HG03280 (cell line): ENCODE measurements at regions not wholly inside any gene's neighbourhood (a gene's known extent, or its start where the extent isn't known, plus 50 kb on each side); places are given as distances from the start of the nearest gene placed in this dataset.
"Not testable (repeated sequence)": the region's sequence is repeated elsewhere in the genome, so short reads cannot be mapped to it uniquely, and the experiment has no call there.

Experiments used
- ATAC-seq: cut with Tn5 transposase; IDR thresholded peaks from one replicate; pipeline ENCODE4 v1.9.1; 2021; ENCODE audit warnings: mild to moderate bottlenecking, moderate library complexity; ENCODE audit not compliant: unreplicated experiment

DNA sequence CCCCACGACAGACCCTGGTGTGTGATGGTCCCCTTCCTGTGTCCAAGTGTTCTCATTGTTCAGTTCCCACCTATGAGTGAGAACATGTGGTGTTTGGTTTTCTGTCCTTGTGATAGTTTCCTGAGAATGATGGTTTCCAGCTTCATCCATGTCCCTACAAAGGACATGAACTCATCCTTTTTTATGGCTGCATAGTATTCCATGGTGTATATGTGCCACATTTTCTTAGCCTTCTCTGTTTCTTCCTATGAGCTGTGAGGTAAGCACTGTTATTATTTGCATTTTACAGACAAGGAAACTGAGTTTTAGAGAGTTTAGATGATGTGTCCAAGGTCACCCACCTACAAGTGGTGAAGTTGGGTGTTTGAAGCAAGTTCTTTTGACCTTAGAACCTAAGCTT lies 51.1 kb upstream of the BNC1 start:
- not testable (repeated sequence) for ATAC-seq

DNA sequence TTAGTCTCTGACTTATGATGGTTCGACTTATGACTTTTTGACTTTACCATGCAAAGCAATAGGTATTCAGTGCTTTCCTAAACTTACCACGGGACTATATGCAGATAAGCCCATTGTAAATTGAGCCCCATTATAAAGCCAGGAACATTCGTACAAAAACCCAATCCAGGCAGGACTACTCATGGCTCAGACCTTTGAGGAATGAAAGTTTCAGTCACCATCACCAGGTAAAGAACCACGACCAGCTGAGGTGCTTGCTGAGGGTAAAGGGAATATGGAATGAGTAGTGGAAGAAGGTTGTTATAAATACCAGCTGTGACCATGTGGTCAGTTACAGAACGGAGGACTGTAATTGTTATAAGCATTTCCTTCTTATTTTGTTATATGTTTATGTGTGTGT lies 54.9 kb upstream of the BNC1 start:
- no peak for ATAC-seq

DNA sequence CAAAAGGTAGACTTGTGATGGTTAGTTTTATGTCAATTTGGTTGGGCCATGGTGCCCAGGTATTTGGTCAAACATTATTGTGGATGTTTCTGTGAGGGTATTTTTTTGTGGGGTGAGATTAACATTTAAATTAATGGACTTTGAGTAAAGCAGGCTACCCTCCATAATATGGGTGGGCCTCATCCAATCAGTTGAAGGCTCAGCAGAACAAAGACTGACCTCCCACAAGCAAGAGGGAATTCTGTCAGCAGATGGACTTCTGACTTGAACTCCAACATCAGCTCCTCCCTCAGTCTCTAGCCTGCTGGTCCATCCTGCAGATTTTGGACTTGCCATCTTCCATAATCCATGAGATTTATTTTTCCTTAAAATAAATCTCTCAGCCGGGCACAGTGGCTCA lies 55.6 kb upstream of the BNC1 start:
- ATAC-seq: no peak

DNA sequence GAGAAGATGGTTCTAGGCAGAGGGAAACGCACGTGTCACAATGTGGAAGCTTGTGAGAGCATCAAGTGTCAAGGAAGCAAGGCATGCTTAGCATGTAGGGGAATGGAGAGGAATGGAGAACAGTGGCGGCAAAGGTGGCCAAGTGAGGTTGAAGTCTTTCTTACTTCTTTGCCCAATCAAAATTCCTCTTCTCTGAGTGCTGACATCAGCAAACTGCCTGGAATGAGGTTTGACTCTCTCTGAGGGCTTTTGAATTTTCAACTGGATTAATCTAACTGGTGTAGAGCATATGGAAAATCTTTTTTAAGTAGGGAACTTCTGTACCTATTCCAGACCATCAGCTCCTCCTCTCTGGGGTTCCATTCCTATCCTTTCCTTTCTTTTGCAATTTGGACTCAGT lies 61.9 kb upstream of the BNC1 start:
- ATAC-seq: no peak

DNA sequence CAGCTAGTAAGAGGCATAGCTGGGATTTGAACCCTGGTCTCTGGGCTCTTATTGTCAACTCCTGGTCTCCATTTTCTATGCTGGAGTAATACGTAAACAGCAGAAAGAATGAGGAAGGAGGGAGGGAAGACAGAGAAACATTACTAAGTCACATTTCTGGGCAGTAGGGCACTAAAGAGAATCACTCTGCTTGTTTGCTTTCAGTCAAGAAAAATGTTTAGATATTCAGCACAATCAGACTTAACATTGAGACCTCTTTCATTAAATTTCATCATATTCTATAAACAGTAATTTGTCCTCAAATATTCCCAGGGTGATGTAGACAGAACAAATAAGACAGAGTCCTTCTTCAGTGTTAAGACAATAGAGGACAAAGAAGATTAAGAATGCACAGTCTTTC lies 67.7 kb upstream of the BNC1 start:
- no peak for ATAC-seq

DNA sequence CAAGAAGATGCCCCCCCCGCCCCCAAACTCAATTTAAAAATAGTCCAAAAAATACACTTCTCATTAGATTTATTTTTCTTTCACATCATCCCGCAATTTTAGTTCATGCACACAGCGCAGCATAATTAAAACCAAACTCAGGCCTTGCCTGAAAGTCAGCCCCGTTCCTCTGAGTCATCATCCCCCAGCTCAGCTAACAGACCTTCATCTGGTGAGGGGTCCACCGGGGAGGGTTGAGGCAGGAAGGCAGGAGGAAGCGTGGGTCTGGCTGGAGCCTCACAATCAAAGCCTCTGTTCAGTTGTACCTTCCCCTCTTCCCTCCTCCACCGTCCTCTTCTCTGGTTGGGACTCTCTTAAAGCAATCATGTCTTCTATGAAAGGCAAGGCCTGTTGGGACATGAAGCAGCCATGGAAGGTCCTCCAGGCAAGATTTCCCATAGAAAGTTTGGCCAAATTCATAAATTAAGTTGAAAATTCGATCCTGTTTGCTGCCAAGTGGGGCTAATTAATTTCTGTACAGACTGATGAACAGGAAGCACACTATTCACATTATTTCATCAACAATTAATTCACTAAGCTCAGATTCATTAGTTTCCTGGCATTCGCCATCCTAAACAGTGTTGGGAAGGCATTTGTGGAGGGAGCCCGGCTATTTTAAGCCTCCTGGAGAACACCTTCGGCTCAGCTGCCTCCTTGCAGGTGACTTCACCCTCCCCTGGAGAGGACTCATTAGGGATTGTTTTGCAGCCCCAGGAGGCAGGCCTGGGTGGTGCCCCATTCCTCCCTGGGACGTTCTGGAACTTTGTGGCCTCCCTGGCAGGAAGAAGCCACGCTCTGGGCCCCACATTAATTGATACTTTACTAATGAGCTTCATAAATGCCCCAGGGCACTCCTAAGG lies 72.3 kb upstream of the BNC1 start:
- ATAC-seq: no peak

DNA sequence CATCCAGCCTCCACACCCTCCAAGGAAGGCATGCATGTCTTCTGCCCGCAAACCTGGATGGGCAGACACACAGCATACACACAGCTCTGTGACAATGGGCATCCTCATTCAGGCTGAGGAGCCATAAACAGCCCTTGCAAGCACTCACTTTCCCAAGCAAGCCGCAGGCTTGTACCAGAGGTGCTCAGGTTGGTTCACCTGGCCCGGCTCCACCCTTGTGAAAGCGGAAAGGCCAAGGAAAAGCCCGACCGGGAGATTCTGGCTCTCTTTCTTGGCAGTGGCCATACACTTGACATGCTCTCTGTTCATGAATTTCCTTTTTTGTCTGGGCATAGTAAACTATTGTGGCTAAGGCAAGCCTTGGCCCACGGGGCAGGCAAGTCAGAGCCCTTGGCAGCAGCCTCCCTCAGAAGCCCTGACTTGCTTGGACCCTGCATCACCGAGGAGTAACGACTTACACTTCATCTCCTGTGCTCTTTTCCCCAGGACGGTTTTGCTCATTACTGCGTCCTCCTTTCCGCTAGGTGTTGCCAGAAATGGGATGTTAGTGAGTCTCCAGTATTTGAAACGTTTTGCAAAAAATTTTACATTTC lies 74.6 kb upstream of the BNC1 start:
- no peak for ATAC-seq

DNA sequence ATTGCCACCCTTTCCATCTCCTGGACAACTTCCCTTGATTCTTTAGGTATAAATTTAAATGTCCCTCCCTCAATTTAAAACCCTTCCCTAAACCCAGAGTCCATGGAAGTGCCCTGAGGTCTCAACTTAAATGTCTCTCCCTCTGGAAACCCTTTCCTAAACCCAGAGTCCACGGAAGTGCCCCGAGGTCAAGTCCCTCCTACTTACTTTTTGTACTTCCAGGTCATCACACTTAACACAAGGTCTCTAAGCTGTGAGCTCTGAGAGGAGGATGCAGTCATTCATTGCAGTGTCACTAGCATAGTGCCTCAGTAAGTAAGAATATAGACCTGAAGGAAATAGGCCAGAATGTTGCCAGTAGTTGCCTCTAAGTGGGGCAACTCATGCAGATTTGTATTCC lies 78.2 kb upstream of the BNC1 start:
- ATAC-seq: no peak

DNA sequence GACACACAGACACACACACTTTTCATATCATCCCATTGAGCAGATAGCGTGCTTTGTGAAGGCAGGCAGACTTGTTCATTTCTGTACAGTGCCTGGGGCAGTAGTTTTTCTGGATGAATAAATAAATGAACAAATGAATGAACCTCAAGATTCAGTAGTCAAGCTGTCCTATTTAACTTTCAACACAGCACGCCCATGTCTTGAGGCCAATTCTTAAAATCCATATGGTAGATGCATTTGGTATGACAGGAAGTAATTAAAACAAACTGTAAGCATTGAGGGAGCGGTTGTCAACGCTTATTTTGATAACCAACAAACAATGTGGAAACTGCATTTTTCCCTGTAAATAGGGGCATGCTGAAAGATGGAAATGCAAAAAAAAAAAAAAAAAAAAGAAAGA lies 80.0 kb upstream of the BNC1 start:
- no peak for ATAC-seq

DNA sequence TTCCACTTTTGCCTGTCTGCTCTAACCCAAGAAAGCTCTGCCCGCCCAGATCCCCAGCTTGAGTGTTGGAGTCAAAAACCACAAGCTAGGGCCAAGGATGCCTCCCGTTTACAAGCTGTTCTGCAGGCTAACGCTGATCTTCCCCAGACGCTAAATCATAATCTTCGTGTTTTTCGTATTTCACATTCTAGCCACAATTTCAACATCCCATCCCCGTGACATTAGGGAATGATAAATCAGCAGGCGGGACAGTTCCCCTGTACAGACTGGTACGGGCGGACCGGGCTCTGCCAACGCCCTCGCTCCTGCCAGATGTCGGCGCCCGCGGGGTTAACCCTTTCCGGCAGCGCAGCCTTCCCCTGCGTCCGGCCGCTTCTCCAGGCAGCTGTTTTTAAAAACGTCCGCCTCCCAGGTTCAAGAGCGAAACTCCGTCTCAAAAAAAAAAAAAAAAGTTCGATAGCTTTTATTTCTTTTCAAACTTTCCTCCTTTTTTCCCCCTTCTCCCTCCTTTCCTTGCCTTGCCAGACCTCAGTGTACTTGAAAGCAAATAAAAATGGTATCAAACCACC lies 81.0 kb upstream of the BNC1 start:
- ATAC-seq: no peak

DNA sequence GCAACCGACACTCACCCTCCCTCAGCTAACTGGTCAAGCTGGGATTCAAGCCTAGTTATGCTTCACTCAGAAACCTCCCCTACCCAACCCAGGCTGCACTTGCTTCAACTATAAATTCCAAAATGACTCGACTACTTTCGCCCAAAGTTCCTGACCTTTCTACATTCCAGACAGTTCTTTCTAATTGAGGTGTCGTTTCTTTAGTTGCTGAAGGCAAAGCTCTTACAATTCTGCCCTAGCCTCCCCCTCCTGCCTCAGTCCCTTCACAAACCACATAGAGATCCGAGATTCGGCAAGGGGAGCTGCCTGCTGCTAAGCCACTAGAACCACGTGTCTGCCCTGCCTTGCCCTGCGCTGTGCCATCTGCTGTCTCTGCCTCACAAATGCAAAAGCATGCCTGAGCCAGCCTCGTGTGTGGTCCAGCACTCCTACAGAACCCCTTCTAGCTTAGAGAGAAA lies 74.7 kb upstream of the SH3GL3 start:
- no peak for ATAC-seq

DNA sequence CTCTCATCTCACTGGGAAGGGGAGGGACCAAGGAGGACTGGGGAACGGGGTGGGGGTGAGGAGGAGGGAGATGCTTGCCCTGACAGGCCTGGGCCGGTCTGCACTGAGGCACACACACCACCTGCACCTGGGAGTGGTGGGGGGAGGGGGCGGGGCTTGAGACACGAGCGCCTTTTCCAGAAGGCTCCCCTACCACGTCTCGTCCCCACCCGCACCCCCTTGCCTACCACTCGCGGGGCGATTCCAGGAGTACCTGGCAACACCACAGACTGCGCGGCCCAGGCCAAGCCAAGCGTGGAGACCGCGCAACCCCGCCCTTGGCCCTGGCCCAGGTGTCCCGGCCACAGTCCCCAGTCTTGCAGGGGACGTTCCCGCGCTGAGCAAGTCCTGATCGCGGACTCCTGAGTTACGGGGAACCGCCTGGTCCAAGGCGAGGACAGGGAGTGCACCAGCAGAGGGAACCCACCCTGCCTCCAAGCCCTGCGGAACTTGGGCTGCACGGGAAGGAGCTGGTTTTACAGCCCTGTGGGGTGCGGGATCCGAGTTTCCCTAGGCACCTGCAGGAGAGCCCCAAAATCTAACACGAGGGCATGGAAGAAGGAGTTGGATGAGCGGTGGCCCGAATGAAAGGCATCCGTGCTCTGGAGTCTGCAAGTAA lies 68.1 kb upstream of the SH3GL3 start:
- ATAC-seq: no peak

DNA sequence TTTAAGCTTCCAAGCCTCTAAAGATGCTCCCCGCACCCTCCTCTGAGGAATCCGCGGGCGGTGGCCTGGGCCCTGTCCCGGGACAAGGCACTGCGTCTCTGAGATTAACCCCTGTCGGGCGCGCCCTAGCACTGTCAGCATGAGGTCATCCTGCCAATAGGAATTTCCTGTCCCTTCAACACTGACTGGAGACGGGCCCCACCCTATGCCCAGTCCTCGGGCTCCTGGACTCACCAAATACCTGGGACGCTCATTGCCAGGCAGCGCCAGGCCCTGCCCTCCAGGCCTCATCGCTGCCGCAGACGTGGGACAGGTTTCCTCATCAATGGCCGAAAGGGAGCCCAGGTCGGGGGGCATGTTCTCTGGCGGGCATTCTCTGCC lies 67.6 kb upstream of the SH3GL3 start:
- no peak for ATAC-seq

DNA sequence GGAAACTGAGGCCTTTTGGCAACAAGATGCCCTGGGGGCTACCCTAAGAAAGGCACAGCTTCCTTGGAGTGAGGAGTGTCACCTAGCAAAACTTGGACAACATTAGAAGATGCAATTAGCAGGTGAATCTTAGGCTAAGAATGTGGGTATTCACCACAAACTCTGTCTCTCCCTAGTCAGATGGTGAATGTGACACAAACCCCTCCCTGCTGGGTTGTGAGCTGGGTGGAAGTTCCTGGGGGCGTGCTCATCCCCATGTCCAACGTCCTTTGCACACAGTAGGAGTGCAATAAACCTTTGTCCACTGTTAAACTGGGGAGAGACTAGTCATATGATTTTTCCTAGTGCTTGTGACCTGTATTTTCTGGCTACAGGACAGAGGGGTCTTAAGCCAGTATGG lies 67.1 kb upstream of the SH3GL3 start:
- no peak for ATAC-seq

DNA sequence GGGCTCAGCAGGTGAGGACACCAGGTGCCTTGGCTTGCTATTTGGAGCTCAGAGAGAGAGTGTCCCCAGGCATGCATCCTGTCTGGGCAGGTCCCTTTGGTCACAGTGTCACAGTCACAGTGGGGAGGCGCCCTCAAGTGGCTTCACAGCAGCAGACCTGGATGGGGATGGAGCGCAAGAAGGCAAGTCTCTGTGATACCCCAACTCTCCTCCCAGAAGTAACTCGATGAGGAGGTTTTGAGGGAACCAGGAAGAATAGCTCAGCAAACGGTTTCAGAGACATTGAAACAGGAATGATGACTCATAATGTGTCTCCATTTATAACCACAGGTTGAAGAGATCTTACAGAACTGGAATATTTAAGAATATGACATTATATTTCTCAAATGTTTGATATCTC lies 66.5 kb upstream of the SH3GL3 start:
- peak; percentile 78 for ATAC-seq

DNA sequence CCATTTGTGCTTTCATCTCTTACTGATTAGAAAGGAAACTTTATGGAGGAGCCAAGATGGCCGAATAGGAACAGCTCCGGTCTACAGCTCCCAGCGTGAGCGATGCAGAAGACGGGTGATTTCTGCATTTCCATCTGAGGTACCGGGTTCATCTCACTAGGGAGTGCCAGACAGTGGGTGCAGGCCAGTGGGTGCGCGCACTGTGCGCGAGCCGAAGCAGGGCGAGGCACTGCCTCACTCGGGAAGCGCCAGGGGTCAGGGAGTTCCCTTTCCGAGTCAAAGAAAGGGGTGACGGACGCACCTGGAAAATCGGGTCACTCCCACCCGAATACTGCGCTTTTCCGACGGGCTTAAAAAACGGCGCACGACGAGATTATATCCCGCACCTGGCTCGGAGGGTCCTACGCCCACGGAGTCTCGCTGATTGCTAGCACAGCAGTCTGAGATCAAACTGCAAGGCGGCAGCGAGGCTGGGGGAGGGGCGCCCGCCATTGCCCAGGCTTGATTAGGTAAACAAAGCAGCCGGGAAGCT lies 63.5 kb upstream of the SH3GL3 start:
- ATAC-seq: not testable (repeated sequence)

DNA sequence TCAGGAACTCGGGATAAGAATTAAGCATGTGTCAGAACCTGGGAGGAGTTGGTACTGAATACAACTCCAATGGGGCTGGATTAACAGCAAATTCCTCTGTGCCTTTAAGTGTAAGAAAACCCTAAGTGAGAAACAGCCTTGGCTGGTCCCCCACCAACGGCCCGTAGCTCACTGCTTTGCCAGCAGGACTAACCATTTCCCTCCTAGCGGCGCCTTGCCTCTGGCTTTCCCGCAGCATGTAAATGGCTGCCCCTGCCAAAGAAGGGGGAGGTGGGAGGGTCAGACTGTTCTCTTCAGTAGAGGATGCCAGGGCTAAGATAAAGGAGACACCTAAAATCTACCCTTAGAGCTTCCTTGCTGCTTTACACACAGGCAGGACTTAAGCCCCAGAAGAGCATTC lies 51.0 kb upstream of the SH3GL3 start:
- no peak for ATAC-seq
